Forelimb muscle (tissue), 1 donor: ENCODE measurements at regions not wholly inside any gene's neighbourhood (a gene's known extent, or its start where the extent isn't known, plus 50 kb on each side); places are given as distances from the start of the nearest gene placed in this dataset.

ENCODE experiments used
- DNase-seq: peaks from one replicate; pipeline ENCODE4 v3.0.0-alpha.2; 2013; ENCODE audit warnings: low read depth

- DNase-seq: no peak
Observed at GRCh38 chr20:58565461-58566175, 50.4 kb upstream of the APCDD1L start.
